Stimulated activated CD4-positive, alpha-beta T cell treated with anti-CD3 and anti-CD28 coated beads, Interleukin-4, amount 100 ng/mL, for 4 hours (primary cell): ENCODE measurements at regions not wholly inside any gene's neighbourhood (a gene's known extent, or its start where the extent isn't known, plus 50 kb on each side); places are given as distances from the start of the nearest gene placed in this dataset.
"Not testable (repeated sequence)": the region's sequence is repeated elsewhere in the genome, so short reads cannot be mapped to it uniquely, and the experiment has no call there.

ENCODE experiments used
- DNase-seq, 2 experiments: peaks; one replicate each; pipeline ENCODE4 v3.0.0-alpha.2; 2020

DNA sequence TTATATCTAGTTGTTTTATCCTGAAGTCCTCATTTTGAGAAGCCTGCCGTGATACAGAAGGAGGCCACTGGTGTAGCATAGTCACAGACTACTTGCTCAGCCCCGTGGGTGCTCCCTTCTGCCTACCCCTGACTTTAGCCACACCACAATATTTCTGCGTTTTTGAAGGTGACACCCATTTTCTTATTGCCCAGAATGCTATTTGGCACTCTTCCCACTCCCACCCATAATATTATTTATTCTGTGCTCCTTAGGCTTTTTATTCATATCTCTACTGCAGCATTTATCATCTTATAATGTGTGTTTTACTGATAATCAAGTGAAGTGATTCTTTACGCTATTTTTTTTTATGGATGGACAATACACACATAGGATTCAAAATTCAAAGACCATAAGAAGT lies 107.3 kb downstream of the OR2B2 start:
- no peak for DNase-seq

- no peak for DNase-seq
These were observed 111.3 kb downstream of the OR2B2 start for GRCh38 chr6:27800731-27801373.

- DNase-seq = no peak
These were observed 114.2 kb downstream of the OR2B2 start for GRCh38 chr6:27797960-27798359.

GRCh38 chr6:27796736-27797481 lies 115.3 kb downstream of the OR2B2 start:
- not testable (repeated sequence) for DNase-seq

DNA sequence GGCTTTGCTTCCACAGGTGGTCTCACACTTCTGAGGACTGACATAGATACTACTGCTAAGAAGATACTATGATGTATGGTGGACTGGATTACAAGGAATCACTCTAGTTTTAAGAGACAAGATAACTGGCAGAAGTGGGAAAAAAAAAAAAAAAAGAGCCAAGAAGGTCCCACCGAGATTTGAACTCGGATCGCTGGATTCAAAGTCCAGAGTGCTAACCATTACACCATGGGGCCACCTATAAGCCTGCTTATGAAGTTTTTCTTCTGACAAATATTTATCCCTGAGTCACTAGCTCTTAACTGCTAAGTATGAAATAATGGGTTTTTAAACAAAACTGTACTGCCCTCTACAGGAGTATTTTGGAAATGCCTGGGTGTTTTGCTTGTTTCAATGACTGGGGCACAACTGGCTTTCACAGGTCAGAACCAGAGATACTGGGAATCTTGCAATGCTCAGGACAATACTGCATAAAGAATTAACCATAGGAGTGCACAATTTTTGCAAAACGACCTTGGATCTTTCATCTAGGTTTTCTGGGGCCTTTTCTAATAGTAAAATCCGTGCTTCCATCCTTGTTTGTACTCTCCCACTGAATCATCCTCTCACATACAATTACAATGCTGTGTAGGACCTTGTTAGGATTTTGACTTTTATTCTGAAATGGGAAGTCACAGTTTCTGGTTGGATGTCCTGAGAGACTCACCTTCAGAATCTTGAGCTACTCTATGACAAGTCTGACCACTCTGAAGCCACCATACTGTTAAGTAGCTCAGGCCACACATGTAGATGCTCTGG lies 116.3 kb downstream of the OR2B2 start:
- DNase-seq = peak in 1 of 2 experiments; percentile 31

DNA sequence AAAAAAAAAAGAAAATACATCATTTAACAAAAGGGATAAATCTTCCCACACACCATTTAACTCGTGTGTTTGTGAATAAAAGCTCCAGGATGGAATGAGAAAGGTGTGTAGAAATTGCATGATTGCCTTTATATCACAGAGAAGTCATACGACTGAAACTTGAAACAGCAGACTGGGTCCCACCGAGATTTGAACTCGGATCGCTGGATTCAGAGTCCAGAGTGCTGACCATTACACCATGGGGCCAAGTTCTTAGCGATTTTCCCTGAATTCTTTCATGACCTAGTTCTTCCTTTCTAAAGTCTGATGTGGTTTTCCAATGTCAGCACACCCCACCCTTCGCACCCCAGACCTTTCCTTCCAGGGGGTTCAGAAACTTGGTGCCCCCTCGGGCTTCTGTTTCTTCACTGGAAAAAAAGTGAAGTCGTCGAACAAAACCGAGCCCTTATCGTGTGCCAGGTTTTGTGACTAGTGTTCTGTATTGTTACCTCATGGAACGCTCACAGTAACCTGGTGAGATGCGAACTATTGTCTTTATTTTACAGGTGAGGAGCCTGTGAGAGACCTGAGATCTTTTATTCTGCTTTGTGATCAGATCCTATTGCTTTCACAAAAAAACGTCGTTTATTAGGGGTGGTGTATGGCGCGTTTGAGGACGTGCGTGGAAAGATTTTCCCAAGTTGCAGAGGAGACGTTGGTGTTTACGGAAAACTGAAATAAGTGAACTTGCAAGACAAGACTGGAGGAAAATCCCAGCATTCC lies 120.8 kb downstream of the OR2B2 start:
- no peak for DNase-seq

- not testable (repeated sequence) for DNase-seq
These were observed 123.8 kb downstream of the OR2B2 start for GRCh38 chr6:27788376-27788775.

DNA sequence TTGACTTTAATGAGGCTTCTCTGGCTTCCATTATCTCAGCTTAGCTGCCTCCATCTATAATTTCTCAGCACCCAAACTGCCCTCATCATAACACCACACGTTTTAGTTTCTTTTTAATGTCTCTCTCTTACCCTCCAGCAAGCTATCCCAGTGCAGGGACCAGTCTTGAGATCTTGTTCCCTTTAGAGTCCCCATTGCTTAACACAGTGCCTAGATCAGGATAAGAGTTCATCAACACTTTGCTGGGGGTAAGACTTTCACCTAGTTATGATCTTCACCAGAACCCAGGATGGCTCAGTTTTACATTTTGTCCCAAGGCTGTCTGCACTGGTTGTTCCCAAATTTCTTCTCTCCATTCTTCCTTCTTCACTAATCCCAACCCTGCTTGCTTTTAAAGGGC lies 126.1 kb downstream of the OR2B2 start:
- no peak for DNase-seq

GRCh38 chr6:27785294-27785693 lies 126.9 kb downstream of the OR2B2 start:
- no peak for DNase-seq

DNA sequence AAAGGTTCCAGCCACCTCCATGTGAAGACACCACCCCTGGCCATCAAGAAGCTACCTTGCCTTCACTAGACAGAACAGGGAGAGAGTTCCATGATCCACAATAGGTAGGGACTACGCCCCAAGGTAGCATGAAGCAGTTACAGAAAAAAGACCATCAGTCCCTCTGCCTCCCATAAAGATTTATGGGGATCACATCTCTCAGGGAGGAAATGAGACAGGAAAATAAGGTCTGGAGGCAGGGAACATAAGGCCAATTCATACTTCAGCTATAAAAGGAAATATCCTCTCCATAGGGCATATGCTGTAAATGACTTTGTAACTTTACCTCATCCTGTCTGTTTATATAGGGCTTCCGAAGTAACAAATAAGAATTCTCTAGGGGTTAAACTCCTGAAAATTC lies 129.4 kb downstream of the OR2B2 start:
- DNase-seq = no peak

- no peak for DNase-seq
These were observed 133.4 kb downstream of the OR2B2 start for GRCh38 chr6:27778625-27779417.

GRCh38 chr6:27777614-27778355 lies 134.4 kb downstream of the OR2B2 start:
- DNase-seq = no peak

DNA sequence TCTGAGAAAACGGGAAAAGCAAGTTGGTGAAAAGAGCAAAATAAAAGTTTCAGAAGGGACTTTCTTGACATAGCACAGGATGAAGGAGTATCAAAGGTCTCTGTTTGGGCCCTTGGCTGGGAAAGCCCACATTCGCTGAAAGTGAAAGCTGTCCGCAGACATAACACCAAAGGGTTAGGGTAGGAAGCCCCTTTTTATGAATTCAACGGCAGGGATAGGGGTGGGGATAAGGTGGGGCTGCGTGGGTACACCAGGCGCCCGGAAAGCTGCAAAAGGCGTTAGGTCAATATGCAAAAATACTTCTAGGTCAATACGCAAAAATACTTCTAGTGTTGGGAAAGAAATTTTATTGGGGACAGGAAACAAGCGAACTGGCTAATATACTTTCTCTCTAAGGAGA lies 135.1 kb downstream of the OR2B2 start:
- no peak for DNase-seq

- no peak for DNase-seq
These were observed 135.7 kb downstream of the OR2B2 start for GRCh38 chr6:27776504-27776903.

DNA sequence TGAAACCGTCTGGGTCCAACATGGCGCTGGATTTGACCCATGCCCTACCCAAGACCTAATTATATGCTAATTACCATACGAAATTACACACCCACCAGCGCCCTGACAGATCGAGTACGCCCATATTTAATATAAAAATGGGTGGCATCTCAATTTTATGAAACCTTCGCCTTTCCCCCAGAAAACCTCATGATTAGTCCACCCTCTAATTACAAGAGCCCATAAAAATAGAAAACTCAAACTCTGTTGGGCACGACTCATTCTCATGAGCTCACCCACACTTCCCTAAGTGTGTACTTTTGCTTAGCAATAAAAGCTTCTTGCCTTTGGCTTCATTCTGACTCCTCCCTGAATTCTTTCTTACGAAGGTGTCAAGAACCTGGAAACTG lies 136.4 kb downstream of the OR2B2 start:
- DNase-seq = no peak

DNA sequence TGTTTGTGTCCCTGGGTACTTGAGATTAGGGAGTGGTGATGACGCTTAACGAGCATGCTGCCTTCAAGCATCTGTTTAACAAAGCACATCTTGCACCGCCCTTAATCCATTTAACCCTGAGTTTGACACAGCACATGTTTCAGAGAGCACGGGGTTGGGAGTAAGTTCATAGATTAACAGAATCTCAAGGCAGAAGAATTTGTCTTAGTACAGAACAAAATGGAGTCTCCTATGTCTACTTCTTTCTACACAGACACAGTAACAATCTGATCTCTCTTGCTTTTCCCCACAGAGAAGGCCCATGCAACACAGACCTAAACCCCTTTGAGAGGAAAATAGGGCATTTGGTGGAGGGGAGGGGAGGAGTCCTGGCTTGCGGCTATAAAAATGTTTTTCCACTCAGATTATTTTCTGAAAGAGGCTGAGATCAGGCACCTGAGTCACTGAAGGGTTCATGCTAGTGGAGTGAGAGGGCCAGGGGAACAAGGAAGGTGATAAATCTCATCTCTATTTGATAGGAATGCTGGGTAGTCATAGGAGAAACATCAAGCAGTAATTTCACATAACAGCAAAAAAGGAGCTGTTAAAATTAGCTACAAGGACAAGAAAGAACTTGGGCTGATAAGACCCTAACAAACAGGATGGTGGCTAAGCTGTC lies 136.9 kb downstream of the OR2B2 start:
- DNase-seq = not testable (repeated sequence)

DNA sequence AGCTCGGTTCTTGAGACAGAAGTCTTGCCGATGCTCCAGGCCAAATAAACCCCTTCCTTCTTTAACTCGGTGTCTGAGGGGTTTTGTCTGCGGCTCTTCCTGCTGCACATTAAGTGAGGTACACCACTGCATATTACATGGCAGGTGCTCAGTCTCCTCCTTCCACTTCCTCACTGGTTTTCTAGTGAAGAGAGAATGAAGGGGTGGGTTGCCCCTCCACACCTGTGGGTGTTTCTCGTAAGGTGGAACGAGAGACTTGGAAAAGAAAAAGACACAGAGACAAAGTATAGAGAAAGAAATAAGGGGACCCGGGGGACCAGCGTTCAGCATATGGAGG lies 138.0 kb downstream of the OR2B2 start:
- not testable (repeated sequence) for DNase-seq

DNA sequence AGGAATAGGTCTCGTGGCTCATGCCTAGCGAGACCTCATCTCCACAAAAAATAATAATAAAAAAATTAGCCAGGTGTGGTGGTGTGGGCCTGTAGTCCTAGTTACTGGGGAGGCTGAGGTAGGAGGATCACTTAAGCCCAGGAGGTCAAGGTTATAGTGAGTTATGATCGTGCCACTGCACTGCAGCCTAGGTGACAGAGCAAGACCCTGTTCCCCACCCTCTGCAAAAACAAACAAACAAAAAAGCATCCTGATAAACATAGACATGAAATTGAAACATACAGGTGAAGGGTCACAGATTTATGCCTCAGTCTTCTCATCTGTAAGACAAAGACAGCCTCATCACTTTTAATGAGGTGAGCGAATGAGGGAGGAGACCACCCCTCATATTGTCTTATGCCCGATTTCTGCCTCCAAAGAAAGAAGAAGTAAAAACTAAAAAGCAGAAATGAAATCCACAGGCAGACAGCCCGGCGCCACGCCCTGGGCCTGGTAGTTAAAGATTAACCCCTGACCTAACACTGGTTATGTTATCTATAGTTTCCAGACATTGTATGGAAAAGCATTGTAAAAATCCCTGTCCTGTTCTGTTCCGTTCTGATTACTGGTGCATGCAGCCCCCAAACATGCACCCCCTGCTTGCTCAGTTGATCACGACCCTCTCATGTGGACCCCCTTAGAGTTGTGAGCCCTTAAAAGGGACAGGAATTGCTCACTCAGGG lies 138.5 kb downstream of the OR2B2 start:
- DNase-seq = not testable (repeated sequence)

- DNase-seq = peak; percentile 79 to 83
These were observed 139.8 kb downstream of the OR2B2 start for GRCh38 chr6:27772261-27773001.

GRCh38 chr6:27771235-27771634 lies 141.0 kb downstream of the OR2B2 start:
- no peak for DNase-seq
